Breast epithelium (tissue), 3 donors: ENCODE measurements at regions not wholly inside any gene's neighbourhood (a gene's known extent, or its start where the extent isn't known, plus 50 kb on each side); places are given as distances from the start of the nearest gene placed in this dataset.

Source experiments
- CTCF ChIP-seq, 3 donors: fragments of 450-650 bp; IDR thresholded peaks; one replicate each; pipeline ENCODE4 v1.5.1; 2016 to 2017; ENCODE audit warnings: antibody characterized with exemption in 3 of 3, mild to moderate bottlenecking in 3 of 3, moderate library complexity in 3 of 3
- POLR2AphosphoS5 ChIP-seq, 3 donors: sonication (generic); formaldehyde crosslinking; IDR thresholded peaks; one replicate each; pipeline ENCODE4 v1.6.1; 2017; ENCODE audit warnings: antibody characterized with exemption in 3 of 3

- TF ChIP-seq CTCF (IDR thresholded peaks at IDR 0.05) (no peak), POLR2AphosphoS5 (IDR thresholded peaks at IDR 0.05) (no peak)
Measured at GRCh38 chr4:120540625-120541024, 381.9 kb downstream of the PRDM5 start.
